CD4-positive, alpha-beta T cell treated with Interleukin-6 for 4 hours (primary cell): ENCODE measurements at regions not wholly inside any gene's neighbourhood (a gene's known extent, or its start where the extent isn't known, plus 50 kb on each side); places are given as distances from the start of the nearest gene placed in this dataset.
A peak's percentile ranks its signal among the peaks of the same experiment; 100 is the strongest.

Experiments
- DNase-seq: peaks from one replicate; pipeline ENCODE4 v3.0.0-alpha.2; 2020; ENCODE audit warnings: mixed read lengths

DNA sequence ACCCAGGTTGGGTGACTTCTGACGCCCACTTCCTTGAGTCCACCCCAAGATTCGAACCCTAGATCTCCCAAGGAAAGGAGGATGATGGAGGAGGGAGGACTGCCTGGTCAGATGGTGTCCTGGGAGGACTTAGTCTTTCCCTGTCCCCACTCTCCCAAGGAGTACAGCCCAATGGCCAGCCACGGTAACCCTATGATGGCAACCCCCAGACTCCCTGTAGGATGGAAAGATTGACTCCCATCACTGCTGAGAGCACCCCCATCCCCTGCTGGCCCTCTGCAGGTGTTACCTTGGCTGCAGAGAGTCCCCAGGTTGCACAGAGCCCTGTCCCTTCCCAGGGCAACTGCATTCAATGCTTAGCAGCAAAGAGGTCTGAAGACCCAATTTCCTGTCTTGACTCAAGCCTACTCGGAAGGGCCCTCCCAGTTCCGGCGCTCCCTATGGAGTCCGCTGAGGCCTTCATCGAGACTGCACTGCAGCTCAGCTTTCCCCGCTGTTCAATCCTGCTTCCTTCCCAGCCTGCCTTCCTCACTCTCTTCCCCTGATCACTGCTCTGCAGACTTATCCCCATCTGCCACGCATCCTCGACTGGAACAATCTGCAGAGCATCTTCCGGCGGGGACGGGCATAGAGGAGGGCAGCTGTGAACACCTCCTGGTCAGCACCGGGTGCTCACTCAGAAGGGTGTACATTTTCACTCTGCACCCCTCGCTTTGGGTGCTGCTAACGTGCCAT is 50.8 kb upstream of the OCM2 start:
- no peak for DNase-seq

DNA sequence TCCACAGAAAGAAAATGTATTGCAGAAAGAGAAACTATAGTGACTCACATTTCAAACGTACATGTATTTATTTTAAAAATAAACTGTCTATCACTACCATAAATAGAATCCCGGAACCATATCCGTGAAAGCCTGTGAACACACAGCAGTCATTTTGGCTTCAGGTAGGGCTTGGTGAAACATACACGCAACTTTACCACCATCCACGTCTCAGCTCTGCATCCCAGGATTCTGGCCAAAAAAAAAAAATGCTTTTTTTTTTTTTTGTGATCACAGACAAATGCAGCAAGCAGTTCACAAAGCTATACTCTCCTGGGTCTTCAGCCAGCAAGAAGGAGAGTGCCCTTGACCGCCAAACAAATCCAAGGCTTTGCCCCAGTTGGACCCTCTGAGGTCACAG is 56.8 kb upstream of the OCM2 start:
- no peak for DNase-seq

DNA sequence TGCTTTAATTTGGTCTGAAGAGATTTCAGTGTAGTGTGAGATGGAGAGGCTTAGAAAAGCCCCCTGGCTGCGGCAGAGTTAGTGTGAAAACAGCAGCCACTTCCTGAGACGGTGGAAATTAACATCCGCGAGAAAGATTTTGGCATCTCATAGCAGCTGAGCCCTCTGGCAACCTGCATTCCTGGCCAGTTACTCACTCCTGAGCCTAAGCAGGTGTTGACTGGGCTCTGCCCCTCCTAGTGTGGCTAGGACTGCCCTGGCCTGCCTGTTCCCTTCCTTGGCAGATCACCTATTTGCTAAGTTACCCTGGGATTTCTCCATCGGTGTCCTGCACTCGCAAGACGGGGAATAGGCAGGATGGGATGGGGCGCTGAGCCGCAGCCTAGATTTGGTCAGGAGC is 57.6 kb upstream of the LMTK2 start:
- DNase-seq, result no peak

DNA sequence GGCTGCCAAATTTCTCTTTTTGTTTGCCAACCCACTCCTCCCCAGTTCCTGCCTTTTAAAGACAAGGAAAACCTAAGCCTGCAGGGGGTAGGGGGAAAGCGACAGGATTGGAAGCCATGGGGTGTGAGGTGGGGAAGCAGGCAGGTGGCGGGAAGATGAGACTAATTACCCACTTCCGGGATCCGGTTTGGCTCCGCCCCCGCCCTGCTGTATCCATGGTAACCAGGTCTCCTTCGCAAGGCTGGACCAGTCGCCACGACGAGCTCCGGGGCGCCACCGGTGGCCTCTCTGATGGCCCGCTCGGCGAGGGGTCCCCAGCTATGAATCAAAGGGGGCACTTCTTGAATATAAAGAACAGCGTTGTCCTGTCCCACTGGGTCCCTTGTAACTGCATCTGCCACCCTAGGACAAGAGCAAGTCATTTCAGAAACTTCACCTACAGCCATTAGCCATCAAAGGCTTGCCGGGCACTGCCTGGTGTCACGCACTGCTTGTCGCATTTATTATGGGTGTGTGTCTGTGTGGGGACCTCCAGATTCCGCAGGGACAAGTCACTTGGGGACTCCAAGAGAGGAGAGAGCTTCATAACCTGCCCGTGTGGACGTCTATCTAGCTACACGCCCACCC is 55.4 kb upstream of the LMTK2 start:
- peak; percentile 76 for DNase-seq

DNA sequence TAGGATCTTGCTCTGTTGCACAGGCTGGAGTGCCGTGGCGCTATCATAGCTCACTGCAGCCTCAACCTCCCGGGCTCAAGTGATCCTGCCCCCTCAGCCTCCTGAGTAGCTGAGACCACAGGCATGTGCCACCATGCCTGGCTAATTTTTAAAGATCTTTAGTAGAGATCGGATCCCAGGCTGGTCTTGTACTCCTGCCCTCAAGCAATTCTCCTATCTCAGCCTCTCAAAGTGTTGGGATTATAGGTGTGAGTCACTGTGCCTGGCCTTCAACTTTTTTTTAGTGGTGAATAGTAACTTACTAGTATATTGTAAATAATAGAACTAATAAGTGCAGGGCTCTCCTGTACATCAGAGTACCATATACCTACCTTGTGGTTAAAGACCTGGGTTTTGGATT is 52.1 kb upstream of the LMTK2 start:
- DNase-seq, result no peak

DNA sequence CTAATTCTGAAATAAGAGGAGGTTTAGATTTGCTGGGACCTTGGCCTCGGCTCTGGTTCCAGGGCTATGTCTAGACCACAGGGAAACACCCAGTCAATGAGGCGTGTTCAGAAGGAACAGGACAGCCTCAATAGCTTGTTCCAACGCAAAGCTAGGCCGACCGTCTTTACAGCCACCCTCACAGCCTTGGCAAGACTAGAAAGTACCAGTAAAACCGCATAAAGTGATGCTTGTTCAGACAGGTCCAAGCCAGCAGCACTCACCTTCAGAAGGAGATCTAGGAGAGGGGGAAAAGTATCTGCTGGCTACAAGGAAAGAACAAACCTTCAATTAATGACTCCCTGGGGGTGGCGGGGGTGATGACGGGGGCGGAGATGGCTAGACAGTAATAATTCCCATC is 50.1 kb upstream of the LMTK2 start:
- no peak for DNase-seq
